ENCODE measurements at regions not wholly inside any gene's neighbourhood (a gene's known extent, or its start where the extent isn't known, plus 50 kb on each side); places are given as distances from the start of the nearest gene placed in this dataset.
"Not testable (repeated sequence)": the region's sequence is repeated elsewhere in the genome, so short reads cannot be mapped to it uniquely, and the experiment has no call there.

- no peak for FAIRE-seq
These were observed 416.2 kb upstream of the TPK1 start for GRCh38 chr7:145252031-145252430.

DNA sequence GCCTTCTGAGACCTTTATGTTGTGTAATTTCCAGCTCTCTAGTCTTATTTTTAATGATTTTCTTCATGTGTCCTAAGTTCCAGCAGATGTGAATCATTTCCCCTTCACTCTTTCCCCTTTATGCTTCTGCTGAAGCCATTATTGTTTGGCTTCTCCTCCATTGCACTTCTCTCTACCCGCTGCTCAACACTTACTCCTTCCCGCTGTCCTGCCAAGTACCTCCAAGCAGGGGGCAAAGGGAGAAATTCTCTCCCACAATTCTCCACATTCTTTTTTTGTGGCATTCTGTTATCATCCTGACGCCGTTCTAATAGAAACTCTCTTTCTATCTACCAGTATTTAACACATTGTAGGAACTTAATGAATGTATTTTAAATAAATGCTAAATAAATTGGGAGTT, 388.9 kb upstream of the TPK1 start:
- no peak for FAIRE-seq

GRCh38 chr7:145219461-145219860, 383.6 kb upstream of the TPK1 start:
- no peak for FAIRE-seq

DNA sequence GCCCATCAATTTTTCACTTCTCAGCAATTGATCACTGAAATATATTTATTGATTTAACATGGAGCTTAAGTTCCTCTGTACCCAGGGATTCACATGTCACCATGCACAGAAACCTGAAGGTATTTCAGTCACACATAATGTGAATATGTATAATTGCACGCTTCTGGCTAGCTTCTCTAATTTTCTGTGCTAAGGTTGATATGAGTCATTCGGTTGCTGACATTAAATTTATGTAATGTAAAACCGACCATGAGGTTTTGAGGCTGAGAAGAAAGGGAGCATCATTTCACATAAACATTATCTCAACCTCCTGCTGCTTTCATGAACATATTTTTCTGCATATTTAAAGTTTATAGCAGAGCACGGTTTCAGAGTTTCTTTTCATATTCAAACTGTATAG, 381.0 kb upstream of the TPK1 start:
- FAIRE-seq, result no peak

- FAIRE-seq, result no peak
These were observed 376.2 kb upstream of the TPK1 start for GRCh38 chr7:145212050-145212449.

DNA sequence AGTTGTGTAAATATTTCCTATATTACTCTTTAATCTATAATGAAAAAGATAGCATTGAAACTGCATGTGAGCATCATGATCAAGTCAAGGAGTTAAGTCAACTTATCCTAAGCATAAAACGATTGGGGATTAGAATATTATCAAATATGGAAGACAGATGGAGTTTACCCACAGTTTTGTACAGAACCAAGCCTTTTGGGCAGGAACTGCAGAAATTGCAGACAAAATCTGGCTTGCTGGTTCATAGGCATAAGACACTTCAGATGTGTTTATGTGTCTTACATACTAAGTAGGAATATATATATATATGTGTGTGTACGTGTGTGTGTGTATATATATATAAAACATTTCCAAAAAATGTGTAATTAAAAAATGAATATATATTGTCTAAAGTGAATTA, 375.4 kb upstream of the TPK1 start:
- FAIRE-seq, result no peak

DNA sequence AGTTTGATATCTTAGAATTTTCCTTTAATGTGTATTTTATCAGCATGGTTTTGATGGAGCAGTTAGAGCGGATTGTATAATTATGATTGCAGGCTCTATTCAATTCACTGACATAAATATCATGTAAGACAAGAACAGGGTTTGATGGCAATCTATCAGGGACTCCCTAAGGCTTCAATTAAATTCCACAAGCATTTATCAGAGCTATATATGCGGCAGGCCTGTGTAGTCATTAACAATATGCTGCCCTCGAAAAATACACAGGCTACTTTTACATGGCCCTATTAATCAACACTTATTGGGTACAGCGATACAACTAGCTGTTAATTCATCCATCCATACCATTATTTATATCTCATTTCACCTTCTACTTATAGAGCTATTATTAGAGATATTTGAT, 358.1 kb upstream of the TPK1 start:
- no peak for FAIRE-seq

- no peak for FAIRE-seq
These were observed 349.1 kb upstream of the TPK1 start for GRCh38 chr7:145184956-145185355.

GRCh38 chr7:145183069-145183468, 347.2 kb upstream of the TPK1 start:
- no peak for FAIRE-seq

- FAIRE-seq, result no peak
These were observed 339.5 kb upstream of the TPK1 start for GRCh38 chr7:145175366-145175765.

DNA sequence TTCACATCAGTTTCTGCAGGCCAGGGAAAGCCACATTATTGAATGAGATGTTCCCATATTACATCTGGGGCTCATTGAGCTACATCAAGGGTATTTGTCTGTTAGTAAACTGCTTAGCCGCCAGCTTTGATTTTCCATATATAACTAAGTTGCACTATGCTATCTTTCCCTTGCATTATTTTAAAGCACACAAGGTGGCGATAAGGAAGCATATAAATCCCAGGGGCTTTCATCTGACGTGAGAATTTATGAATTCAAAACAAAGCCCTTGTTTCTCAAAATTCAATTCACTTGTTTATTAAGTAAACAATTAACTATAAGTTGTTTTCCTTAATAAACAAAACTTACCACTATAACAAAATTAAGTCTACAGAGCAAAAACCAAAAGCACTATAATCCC, 334.1 kb upstream of the TPK1 start:
- FAIRE-seq, result peak; percentile 72

DNA sequence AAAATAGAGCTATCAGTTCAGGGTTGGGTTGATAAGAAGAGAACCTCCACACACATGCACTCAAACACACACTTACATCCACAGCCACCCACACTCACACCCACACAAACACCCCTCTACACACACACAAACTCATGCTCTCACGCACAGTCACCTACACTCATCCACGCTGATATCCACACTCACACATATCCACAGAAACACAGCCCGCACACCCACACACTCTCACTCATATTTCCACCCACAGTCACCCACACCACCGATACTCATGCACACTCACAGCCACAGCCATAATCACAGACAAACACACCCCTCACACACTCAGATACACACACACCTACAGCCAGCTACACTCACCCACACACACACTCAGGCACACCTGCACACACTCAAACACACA, 333.0 kb upstream of the TPK1 start:
- FAIRE-seq, result no peak

GRCh38 chr7:145168427-145168826, 332.6 kb upstream of the TPK1 start:
- no peak for FAIRE-seq

GRCh38 chr7:145156834-145157233, 321.0 kb upstream of the TPK1 start:
- FAIRE-seq, result no peak

GRCh38 chr7:145152589-145152988, 316.7 kb upstream of the TPK1 start:
- FAIRE-seq, result no peak

- no peak for FAIRE-seq
These were observed 315.8 kb upstream of the TPK1 start for GRCh38 chr7:145151676-145152075.

DNA sequence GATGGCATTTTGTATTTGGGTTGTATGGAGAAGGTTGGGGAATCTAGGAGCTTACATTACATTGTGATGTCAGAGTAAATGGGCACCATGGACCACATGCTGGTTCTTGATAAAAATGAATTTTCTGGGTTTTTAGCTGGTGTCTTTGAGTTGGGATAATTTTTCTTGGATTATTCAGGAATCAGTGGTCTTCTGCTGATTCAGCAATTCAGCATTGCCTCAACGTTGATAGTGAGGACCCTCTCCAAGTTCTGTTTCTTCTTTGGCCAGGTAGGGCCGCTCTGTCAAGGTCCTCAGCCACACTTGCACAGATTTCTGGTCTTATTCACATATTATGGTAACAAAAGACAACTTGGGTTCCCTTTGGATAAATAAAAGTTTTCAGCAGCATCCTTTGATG, 312.0 kb upstream of the TPK1 start:
- FAIRE-seq, result no peak

GRCh38 chr7:145143685-145144084, 307.8 kb upstream of the TPK1 start:
- FAIRE-seq, result no peak

- FAIRE-seq, result no peak
These were observed 298.5 kb upstream of the TPK1 start for GRCh38 chr7:145134377-145134776.

GRCh38 chr7:145123502-145123901, 287.6 kb upstream of the TPK1 start:
- FAIRE-seq, result no peak

DNA sequence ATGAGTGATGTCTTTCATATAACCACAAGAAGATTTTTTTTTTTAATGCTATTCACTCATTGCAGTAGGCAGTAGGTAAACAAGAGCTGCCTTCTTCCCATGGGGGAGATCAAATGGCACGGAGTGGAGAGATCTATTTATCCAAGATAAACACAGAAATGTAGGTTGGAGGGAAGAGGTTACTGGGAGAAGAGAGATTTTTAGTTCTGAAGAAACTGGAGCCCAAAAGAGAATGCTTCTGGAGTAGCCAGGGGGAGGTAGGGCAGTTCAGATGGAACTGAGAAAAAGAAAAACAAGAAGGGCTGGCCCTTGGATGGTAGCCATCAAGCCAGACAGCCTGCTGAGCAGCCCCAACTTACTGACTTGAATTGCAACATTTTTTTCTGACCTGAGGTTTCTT, 270.1 kb upstream of the TPK1 start:
- no peak for FAIRE-seq

DNA sequence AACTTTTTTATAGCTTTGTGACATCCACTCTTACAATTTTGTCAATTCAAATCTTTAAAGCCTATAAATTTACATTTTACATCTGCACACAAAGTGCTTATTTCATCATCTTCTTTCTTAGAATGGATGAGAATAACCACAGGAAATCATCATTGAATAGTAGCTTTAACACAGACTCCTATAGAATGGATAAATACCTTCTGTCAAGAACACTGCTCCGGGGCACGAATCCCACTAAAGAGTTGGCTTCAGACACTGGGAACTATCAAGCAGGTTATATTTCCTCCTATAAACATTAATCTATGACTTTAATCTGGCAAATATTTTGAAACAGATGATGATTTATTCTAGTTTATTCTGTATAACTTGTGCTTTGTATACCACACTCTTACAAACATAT, 269.7 kb upstream of the TPK1 start:
- no peak for FAIRE-seq

DNA sequence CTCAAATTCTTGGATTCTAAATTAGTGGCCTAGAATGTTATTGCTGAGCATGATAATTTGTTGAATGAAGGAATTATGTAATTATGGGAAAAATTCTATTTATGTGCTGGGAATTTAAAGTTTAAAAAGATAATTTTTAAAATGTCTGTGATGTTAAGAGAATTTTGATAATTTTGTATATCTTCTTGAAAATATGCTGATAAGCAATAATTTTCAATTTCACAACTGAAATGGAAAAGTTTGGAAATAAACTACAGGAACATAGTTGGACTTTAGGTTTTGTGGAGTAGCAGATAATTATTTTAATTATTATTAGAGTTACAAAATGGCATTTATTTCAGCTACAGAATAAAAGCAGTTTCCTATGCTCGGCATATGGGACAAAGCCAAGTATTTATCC, 268.5 kb upstream of the TPK1 start:
- peak; percentile 43 for FAIRE-seq

GRCh38 chr7:145102199-145102598, 266.3 kb upstream of the TPK1 start:
- FAIRE-seq, result not testable (repeated sequence)

GRCh38 chr7:145092766-145093165, 256.9 kb upstream of the TPK1 start:
- FAIRE-seq, result no peak

DNA sequence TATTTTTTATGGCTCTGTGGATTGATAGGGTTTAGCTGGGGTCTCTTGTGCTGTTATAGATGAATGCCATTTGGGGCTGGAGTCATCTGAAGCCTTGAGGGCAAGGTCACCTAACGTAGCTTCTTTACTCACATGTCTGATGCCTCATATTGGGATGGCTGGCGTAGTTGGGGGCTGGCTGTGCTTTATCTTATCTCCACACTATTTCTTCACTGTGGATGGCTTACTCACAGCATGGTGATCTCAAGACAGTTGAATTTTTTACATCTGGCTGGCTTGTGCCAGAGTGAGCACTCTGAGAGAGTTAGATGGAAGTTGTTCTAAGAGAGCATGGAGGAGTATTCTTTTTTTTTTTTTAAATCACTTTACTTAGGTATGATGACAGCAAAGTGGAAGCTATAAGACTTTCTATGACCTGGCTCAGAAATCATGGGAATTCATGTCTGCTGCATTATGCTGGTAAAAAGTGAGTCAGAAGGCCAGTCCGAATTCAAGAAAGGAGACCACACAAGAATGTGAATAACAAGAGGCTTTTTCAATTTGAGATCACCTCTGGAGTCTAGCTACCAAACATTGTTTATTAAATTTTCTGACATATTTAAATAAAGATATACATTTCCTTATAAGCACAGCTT, 252.4 kb upstream of the TPK1 start:
- no peak for FAIRE-seq

Measured in A204.1 (cell line).